Suppressor macrophage treated with lipopolysaccharide for 4 hours (primary cell): ENCODE measurements at regions not wholly inside any gene's neighbourhood (a gene's known extent, or its start where the extent isn't known, plus 50 kb on each side); places are given as distances from the start of the nearest gene placed in this dataset.
"Not testable (repeated sequence)": the region's sequence is repeated elsewhere in the genome, so short reads cannot be mapped to it uniquely, and the experiment has no call there.

Experiments used
- DNase-seq: peaks from one replicate; pipeline ENCODE4 v3.0.0-alpha.2; 2020

DNA sequence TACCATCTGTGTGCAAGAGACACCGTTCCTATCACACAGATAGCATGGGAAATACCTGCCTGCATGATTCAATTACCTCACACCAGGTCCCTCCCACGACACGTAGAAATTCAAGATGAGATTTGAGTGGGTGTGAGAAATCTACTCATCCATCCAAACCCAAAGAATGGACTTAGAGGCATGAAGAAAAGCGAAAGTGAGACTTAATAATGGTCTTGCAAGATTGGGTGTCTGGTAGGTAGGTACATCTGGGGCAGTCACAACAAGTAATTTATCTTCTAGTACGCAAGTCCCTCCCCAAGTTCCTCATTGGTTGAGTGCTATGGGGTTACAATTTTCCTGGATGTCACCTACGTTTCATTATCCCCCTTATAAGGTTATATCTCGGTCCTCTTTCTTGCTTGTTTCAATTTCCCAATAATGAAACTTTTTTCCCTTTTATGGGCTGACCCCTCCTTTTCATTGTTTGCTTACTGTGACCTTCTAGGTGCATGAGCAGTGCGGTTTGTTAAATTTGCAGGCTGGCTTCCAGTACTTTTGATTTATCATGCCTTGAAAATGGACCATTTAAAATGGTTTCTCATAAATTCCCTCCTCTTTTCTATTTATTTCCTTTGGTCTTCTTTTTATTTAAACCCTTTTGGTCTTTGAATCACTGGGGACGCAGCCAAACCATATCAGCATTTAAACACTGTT lies 63.1 kb upstream of the ZNF658 start:
- DNase-seq = not testable (repeated sequence)
